COLO668 (cell line): ENCODE measurements at regions not wholly inside any gene's neighbourhood (a gene's known extent, or its start where the extent isn't known, plus 50 kb on each side); places are given as distances from the start of the nearest gene placed in this dataset.
"Not testable (repeated sequence)": the region's sequence is repeated elsewhere in the genome, so short reads cannot be mapped to it uniquely, and the experiment has no call there.

Experiments used
- DNase-seq: peaks from one replicate; lab custom pipeline; 2025; ENCODE audit not compliant: unreplicated experiment; lab: John Stamatoyannopoulos, UW

DNA sequence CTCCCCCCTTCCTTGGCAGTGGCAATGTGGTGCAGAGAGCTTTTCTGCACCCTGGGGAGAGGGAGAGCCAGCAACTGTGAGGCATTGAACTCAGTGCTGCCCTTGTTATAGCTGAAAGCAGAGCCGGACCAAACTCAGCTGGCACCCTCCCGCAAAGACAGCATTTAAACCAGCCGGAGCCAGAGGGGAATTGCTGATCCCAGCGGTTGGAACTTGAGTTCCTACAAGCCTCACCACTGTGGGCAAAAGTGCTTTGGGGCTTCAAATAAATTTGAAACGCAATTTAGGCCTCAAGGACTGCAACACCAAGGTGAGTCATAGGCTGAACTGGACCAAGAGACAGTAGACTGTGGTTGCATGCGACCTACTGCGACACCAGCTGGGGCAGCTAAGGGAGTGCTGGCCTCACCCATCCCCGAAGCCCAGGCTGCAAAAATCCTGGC is 207.6 kb upstream of the CDKN2B start:
- no peak for DNase-seq

GRCh38 chr9:22217254-22217653 is 208.1 kb upstream of the CDKN2B start:
- DNase-seq = no peak

DNA sequence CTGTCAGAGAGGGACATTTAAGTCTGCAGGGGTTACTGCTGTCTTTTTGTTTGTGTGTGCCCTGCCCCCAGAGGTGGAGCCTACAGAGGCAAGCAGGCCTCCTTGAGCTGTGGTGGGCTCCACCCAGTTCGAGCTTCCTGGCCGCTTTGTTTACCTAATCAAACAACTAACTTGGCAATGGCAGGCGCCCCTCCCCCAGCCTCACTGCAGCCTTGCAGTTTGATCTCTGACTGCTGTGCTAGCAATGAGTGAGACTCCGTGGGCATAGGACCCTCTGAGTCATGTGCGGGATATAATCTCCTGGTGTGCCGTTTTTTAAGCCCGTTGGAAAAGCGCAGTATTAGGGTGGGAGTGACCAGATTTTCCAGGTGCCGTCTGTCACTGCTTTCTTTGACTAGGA is 216.8 kb upstream of the CDKN2B start:
- not testable (repeated sequence) for DNase-seq

DNA sequence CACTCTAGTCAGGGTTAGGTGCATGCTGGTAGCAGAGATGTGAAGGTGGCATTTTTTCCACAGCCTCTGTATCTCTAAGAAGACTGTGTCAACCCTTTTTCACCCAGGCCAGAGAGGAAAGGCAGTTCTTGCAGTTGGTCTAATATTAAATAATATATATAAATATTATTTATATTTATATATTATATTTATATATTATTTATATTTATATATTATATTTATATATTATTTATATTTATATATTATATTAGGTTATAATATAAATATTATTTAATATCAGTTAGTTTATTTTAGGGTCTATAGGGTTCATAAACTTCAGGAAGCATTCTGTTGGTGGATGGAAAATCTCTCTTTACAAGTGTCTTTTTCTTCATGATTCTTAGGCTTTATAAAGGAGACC is 218.6 kb upstream of the DMRTA1 start:
- DNase-seq = no peak

DNA sequence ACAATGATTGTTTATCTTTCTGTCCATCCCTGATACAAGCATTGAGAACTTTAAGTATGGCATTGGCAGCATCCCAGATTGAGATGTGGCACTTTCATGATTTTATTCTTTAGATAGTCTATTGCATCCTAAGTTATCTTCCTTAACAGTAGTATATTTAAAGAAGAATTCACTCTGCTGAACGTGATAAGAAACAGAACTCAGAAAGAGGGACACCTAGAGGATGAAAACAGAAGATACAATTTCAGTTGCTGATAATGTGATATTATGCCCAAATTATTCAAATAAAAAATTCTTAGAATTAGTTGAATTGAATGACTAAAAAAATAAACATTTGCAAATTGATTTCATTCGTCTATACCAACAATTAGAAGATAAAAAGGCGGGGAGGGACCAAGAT is 218.1 kb upstream of the DMRTA1 start:
- DNase-seq = no peak

DNA sequence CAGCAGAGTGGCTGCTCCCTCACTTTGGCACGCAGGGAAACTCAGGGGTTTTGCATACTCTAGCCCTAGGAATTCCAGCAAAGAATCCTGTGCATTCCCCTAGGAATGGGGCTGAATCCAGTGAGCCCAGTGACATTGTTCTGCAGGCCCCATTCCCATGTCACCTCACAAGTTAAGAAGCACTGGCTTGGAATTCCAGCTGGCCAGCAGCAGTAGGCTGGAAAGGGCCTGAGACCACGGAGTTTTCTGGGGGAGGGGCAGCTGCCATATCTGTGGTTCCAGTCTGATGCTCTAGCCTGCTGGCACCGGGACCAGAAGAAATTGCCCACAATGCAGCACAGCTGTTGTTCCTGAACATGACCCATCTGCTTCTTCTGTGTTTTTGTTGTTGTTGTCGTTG is 217.6 kb upstream of the DMRTA1 start:
- DNase-seq = no peak

DNA sequence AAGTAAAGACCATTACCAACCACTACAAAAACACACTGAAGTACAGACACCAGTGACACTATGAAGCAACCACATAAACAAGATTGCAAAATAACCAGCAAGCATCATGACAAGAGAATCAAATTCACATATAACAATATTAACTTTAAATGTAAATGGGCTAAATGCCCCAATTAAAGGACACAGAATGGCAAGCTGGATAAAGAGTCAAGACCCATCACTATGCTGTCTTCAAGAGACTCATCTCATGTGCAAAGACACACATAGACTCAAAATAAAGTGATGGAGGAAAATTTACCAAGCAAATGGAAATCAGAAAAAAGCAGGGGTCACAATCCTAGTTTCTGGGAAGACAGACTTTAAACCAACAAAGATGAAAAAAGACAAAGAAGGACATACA is 215.3 kb upstream of the DMRTA1 start:
- DNase-seq = not testable (repeated sequence)

DNA sequence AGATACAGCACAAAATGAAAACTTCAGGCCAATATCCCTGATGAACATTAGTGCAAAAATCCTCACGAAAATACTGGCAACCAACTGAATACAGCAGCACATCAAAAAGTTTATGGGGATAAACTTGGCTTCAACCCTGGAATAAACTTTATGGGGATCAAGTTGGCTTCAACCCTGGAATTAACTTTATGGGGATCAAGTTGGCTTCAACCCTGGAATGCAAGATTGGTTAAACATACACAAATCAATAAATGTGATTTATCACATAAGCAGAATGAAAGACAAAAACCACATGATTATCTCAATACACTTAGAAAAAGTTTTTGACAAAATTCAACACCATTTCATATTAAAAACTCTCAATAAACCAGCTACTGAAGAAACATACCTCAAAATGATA is 213.7 kb upstream of the DMRTA1 start:
- DNase-seq = no peak

GRCh38 chr9:22237497-22238363 is 208.9 kb upstream of the DMRTA1 start:
- no peak for DNase-seq

DNA sequence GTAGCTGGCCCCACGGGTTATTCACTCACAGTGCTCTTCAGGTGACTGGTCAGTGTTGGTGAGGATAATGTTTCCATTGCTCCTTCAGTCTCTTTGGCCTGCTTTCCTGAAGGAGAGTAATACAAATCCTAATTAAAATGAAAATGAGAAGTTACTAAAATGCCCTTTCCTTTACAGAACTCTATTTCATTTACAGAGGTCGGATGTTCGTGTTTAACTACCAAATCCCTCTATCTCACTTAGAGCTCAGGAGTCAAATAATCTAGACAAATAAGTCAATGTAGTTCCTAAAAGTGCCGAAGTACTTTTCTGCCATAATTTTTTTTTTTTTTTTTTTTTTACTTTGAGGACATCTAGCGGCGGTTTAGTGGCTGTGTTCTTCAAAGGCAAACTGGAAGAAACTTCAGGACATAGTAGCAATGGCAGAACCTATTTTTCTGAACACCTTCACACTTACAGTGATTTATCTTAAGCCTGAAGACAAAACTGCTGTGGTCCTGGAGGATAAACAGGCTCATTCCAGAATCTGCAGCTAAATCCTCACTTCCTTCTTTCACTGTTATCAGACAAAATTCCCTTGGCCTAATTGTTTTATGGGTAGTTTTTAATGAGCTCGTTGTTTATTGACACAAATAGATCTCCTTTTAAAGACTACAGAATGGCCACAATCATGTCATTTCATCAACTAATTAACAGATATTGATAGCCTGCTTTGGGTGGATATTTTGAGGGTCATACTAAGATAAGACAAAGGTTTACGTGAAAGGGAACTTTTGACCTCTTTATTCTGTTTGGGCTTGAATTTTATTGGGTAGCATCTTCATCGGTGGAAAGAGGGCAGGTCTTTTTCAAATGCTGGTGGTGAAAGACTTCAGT is 207.6 kb upstream of the DMRTA1 start:
- no peak for DNase-seq

DNA sequence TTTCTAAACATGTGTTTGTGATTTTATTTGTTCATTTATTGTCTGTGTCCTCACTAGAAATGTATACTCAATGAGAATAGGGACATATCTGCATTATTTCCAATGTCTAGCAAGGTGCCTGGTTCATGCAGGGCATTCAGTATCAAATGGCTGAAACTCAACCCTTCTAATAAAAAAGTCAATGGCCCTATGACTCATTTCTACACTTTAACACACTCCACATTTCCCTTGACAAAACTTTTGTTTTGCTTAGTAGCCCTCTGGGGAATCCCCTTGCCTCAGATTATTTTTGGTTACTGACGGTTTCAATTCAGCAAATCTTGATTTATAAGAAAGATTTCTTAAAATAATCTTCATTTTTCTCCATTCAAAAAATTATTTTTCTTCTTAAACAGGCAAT is 206.0 kb upstream of the DMRTA1 start:
- no peak for DNase-seq

DNA sequence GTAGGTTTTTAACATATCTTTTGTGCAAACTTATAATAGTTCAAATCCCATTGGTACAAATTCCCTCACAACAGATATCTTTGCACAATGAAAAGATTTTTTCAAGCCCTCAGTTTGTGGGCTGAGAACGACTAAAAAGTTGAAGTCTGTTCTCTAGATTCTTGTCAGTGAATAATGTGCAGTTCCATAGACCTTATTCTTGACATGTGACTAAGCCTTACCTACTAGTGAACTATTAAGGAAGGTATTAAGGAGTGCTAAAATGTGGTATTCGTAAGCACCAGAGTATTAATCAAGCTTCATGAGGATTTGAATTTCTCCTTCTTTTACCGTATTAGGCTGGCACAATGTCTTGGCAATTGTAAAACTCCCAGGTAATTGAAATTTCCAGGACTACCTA is 205.6 kb upstream of the DMRTA1 start:
- no peak for DNase-seq

- DNase-seq = no peak
Measured at GRCh38 chr9:22241611-22242010, 205.0 kb upstream of the DMRTA1 start.

DNA sequence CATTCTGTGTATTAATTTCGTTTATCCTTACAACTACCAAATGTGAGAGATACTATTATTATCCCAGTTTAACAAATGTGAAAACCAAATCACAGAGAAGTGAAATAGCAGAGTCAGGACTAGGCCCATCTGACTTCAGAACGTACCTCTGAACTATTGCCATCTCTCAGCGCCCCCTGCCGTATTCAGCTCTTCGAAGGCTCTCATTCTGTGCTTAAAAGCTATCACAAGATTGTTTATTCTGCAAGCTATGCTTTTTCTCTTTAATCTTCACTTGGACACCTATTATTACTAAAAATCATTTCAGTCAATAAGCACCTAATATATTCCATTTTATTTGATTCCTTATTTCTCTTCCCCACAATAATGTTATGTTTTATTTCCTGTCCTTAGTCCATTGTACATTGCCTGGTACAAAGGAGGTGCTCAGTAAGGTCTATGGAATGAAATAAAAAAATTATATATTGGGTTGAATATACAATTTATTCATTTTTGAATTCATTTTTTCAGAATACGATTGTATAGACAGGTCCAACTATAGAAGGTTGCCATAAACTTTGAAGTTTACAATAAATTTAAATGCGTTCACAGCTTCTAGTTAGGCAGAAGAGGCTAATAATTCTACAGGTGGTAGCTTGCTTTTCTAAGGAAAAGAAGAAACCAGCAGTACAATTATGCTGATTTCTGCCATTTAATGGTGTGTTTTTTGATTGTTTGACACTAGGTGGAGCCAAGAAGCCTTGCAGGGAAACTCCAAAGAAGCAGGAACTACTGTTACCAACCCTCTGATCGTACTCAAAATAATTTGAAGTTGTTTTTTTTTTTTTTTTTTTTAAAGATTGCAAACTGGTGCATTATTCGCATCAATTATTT is 202.2 kb upstream of the DMRTA1 start:
- peak; percentile 45 for DNase-seq

DNA sequence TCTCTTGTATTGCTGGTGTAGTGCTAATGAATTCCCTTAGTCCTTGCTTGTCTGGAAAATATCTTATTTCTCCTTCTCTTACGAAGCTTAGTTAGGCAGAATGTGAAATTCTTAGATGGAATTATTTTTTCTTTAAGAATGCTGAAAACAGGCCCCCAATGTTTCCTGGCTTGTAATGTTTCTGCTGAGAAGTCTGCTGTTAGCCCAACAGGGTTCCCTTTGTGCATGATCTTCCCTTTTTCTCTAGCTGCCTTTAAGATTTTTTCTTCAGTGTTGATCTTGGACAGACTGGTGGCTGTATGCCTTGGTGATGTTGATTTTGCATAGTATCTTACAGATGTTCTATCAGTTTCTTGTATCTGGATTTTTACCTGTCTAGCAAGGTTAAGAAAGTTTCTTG is 191.3 kb upstream of the DMRTA1 start:
- no peak for DNase-seq

GRCh38 chr9:22256381-22256780 is 190.2 kb upstream of the DMRTA1 start:
- DNase-seq = no peak

DNA sequence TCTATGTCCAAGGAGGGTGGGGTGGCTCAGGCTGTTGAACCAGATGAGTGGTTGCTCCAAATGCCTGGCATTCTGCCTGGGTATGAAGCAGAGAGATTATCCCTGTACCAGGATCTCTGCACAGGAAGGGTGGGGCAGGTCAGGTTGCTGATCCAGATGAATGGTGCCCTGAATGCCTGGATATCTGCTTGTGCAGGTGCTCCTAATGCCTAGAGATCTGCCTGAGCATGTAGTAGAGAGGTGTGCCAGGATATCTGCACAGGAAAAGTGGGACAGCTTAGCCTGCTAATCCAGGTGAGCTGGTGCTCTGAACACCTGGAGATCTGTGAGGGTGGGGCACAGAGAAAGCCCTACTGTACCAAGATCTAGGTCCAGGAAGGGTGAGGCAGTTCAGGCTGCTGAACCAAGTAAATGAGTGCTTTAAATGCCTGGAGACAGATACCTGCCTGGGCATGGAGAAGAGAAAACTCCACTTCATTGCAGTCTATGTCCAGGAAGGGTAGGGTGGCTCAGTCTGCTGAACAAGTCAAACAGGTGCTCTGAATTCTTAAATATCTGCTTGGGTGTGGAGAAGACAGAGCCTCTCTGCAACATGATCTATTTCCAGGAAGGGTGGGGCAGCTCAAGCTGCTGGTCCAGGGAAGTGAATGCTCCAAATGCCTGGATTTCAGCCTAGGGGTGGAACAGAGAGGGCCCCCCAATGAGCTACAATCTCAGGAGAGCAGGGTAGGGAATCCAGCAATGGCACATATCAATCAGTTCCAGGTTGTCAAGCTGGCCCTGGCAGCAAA is 189.4 kb upstream of the DMRTA1 start:
- DNase-seq = no peak

GRCh38 chr9:22265038-22265437 is 181.6 kb upstream of the DMRTA1 start:
- no peak for DNase-seq

DNA sequence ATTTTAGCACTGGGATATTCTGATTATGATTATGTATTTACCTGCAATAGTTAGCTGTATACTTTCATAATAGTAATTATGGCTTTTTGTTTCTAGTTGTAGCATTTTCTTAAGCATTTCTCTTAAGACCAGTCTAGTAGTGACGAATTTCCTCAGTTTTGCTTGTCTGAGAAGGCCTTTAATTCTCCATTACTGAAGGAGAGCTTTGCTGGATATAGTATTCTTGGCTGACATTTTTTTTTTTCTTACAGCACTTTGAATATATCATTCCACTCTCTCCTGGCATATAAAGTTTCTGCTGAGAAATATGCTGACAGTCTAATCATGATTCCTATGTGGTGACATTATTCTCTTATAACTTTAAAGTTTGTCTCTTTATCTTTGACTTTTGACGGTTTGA is 181.1 kb upstream of the DMRTA1 start:
- no peak for DNase-seq

DNA sequence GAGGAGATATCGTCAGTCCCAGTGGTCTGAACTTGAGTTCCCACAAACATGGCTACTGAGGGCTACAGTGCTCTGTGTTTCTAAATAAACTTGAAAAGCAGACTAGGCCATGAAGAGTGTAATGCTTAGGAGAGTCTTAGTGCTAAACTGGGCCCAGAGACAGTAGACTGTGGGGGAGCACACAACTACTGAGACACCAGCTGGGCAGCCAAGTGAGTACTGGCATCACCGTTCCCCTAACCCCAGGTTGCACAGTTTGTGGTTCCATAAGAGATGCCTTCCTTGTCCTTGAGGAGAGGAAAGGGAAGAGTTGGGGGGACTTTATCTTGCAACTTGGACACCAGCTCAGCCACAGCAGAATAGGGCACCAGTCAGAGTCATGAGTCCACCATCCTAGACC is 172.1 kb upstream of the DMRTA1 start:
- DNase-seq = no peak
